Fibroblast of lung (primary cell): ENCODE measurements at regions not wholly inside any gene's neighbourhood (a gene's known extent, or its start where the extent isn't known, plus 50 kb on each side); places are given as distances from the start of the nearest gene placed in this dataset.

Experiments
- DNase-seq, 2 donors: peaks; one replicate each; pipeline versions ENCODE4 v3.0.0 to v3.0.0-alpha.2; 2010; ENCODE audit warnings: low read depth in 2 of 2
- H2AFZ ChIP-seq: 2 replicates; pipeline ENCODE4 v1.5.1; 2012; ENCODE audit warnings: low read length, control low read depth, inconsistent platforms
- H3K27ac ChIP-seq: 2 replicates; pipeline ENCODE4 v1.5.1; 2011; ENCODE audit warnings: low read length, control low read depth; ENCODE audit not compliant: insufficient read depth
- H3K27me3 ChIP-seq: 2 replicates; pipeline ENCODE4 v1.5.1; 2011; ENCODE audit warnings: mild to moderate bottlenecking, low read length; ENCODE audit not compliant: control insufficient read depth, insufficient read depth
- H3K36me3 ChIP-seq: 2 replicates; pipeline ENCODE4 v1.5.1; 2011; ENCODE audit warnings: low read length; ENCODE audit not compliant: control insufficient read depth, insufficient read depth
- H3K4me1 ChIP-seq: 2 replicates; pipeline ENCODE4 v1.5.1; 2011; ENCODE audit warnings: low read length; ENCODE audit not compliant: control insufficient read depth, insufficient read depth; ENCODE audit errors: extremely low read depth
- H3K4me2 ChIP-seq: 2 replicates; pipeline ENCODE4 v1.5.1; 2011; ENCODE audit warnings: low read length, control low read depth; ENCODE audit not compliant: insufficient read depth; ENCODE audit errors: extremely low read depth
- H3K4me3 ChIP-seq, 4 experiments: fragments of 200-600 bp in 1 of 4; sonication (generic) in 1 of 4; replicated peaks in 1 of 4; 2 replicates each; pipeline ENCODE4 v1.5.1; 2011 to 2016; ENCODE audit warnings: low read length in 4 of 4, low read depth in 3 of 4, mild to moderate bottlenecking in 3 of 4, control low read depth in 2 of 4, inconsistent platforms in 1 of 4, mixed read lengths in 1 of 4; ENCODE audit not compliant: insufficient read depth in 1 of 4; ENCODE audit errors: control extremely low read depth in 1 of 4
- H3K79me2 ChIP-seq: 2 replicates; pipeline ENCODE4 v1.5.1; 2012; ENCODE audit warnings: mild to moderate bottlenecking, low read length, inconsistent platforms; ENCODE audit not compliant: control insufficient read depth, insufficient read depth
- H3K9ac ChIP-seq: 2 replicates; pipeline ENCODE4 v1.5.1; 2011; ENCODE audit warnings: mild to moderate bottlenecking, low read length, control low read depth; ENCODE audit not compliant: insufficient read depth
- H3K9me3 ChIP-seq: 2 replicates; pipeline ENCODE4 v1.5.1; 2012; ENCODE audit warnings: low read depth, low read length; ENCODE audit not compliant: control insufficient read depth, insufficient read depth
- H4K20me1 ChIP-seq: 2 replicates; pipeline ENCODE4 v1.5.1; 2011; ENCODE audit warnings: low read length; ENCODE audit not compliant: control insufficient read depth, insufficient read depth; ENCODE audit errors: extremely low read depth
- CTCF ChIP-seq, 2 donors: IDR thresholded peaks in 1 of 2; conservative IDR thresholded peaks in 1 of 2; 1 replicate in 1 of 2; 2 replicates in 1 of 2; pipeline ENCODE4 v1.5.1; 2011 to 2012; ENCODE audit warnings: low read length in 2 of 2, control low read depth in 1 of 2, inconsistent platforms in 1 of 2, low read depth in 1 of 2, mild to moderate bottlenecking in 1 of 2
- EZH2 ChIP-seq: IDR thresholded peaks from 2 replicates; pipeline ENCODE4 v1.5.1; 2012; ENCODE audit warnings: low read length, control low read depth, mild to moderate bottlenecking; ENCODE audit errors: missing control alignments

GRCh38 chr11:127133061-127133460 is 132.5 kb upstream of the KIRREL3 start:
- no peak for DNase-seq
- Histone ChIP-seq H3K4me1 (no peaks in the 10 kb centered on the region), H3K27ac (no peak overlapping the region), H3K4me2 (no peak overlapping the region), H3K9me3 (no peaks in the 10 kb centered on the region), H3K4me3 (no peak overlapping the region), H3K36me3 (no peaks in the 10 kb centered on the region), H2AFZ (no peak overlapping the region), H3K27me3 (no peaks in the 10 kb centered on the region), H4K20me1 (no peaks in the 10 kb centered on the region), H3K79me2 (no peaks in the 10 kb centered on the region), H3K9ac (no peak overlapping the region)
- TF ChIP-seq CTCF (conservative IDR thresholded peaks at IDR 0.05 in 1 of 2, IDR thresholded peaks at IDR 0.05 in 1 of 2; ENCODE audit: low read depth in 1 of 2, low read length in 2 of 2) (no peak), EZH2 (no peak)

- H3K4me1 ChIP-seq = no peaks in the 10 kb centered on the region
- no peak overlapping the region for H3K4me2 ChIP-seq
- H3K79me2 ChIP-seq = no peaks in the 10 kb centered on the region
- no peaks in the 10 kb centered on the region for H3K9me3 ChIP-seq
- no peak for DNase-seq
- TF ChIP-seq CTCF (conservative IDR thresholded peaks at IDR 0.05 in 1 of 2, IDR thresholded peaks at IDR 0.05 in 1 of 2; ENCODE audit: low read depth in 1 of 2, low read length in 2 of 2) = no peak
- no peak for TF ChIP-seq EZH2
- H3K36me3 ChIP-seq = no peaks in the 10 kb centered on the region
- no peaks in the 10 kb centered on the region for H4K20me1 ChIP-seq
- no peak overlapping the region for H2AFZ ChIP-seq
- H3K27ac ChIP-seq = no peak overlapping the region
- H3K9ac ChIP-seq = no peak overlapping the region
- H3K4me3 ChIP-seq = no peak overlapping the region
- no peaks in the 10 kb centered on the region for H3K27me3 ChIP-seq
These were observed 129.8 kb upstream of the KIRREL3 start for GRCh38 chr11:127130321-127130720.

- Histone ChIP-seq H3K9ac (no peak overlapping the region), H3K4me2 (no peak overlapping the region), H3K9me3 (no peaks in the 10 kb centered on the region), H2AFZ (no peak overlapping the region), H3K4me1 (no peaks in the 10 kb centered on the region), H3K4me3 (no peak overlapping the region), H3K27me3 (no peaks in the 10 kb centered on the region), H3K79me2 (no peaks in the 10 kb centered on the region), H3K36me3 (no peaks in the 10 kb centered on the region), H3K27ac (no peak overlapping the region), H4K20me1 (no peaks in the 10 kb centered on the region)
- TF ChIP-seq EZH2 (no peak), CTCF (conservative IDR thresholded peaks at IDR 0.05 in 1 of 2, IDR thresholded peaks at IDR 0.05 in 1 of 2; ENCODE audit: low read depth in 1 of 2, low read length in 2 of 2) (no peak)
- DNase-seq = no peak
These were observed 126.4 kb upstream of the KIRREL3 start for GRCh38 chr11:127126986-127127385.
